ENCODE measurements at regions not wholly inside any gene's neighbourhood (a gene's known extent, or its start where the extent isn't known, plus 50 kb on each side); places are given as distances from the start of the nearest gene placed in this dataset.

DNA sequence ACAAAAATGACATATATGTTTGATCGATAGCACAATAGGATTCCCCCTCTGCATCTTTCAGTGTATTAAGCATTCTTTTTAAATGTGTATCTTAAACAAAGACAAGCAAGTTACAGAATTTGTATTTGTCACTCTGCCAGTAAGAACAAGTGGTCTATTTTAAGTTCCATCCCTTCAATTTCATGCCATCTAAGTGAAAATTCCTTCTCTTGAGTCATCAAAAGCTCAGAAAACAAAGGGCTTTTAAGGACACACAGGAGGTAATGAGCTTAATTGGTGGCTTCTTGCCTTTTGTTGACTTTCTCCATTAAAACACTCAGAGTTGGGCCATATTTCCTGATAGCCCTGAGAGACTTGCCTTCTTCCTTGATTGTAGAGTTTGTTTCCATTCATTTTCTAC, 547.8 kb downstream of the TENT5A start:
- TF ChIP-seq CTCF (IDR thresholded peaks at IDR 0.05; ENCODE audit: extremely low read depth, missing control alignments): no peak
- DNase-seq (ENCODE audit: low spot score): no peak

DNA sequence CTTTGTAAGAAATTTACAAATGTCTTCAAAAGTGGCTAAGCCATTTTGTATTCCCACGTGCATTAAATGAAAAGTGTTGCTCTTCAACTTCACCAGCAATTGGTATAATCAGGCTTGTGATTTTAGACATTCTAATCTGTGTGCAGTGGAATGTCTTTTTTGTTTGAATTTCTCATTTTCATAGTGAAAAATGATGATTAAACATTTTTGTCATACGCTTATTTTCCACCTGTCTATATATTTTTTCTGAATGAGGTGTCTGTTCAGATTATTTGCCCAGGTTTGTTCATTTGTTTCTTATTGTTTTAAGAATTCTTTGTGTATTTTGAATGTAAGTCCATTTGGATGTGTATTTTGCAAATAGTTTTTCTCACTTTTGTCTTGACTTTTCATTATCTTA, 558.1 kb downstream of the TENT5A start:
- no peak for DNase-seq (ENCODE audit: low spot score)
- no peak for TF ChIP-seq CTCF (IDR thresholded peaks at IDR 0.05; ENCODE audit: extremely low read depth, missing control alignments)

DNA sequence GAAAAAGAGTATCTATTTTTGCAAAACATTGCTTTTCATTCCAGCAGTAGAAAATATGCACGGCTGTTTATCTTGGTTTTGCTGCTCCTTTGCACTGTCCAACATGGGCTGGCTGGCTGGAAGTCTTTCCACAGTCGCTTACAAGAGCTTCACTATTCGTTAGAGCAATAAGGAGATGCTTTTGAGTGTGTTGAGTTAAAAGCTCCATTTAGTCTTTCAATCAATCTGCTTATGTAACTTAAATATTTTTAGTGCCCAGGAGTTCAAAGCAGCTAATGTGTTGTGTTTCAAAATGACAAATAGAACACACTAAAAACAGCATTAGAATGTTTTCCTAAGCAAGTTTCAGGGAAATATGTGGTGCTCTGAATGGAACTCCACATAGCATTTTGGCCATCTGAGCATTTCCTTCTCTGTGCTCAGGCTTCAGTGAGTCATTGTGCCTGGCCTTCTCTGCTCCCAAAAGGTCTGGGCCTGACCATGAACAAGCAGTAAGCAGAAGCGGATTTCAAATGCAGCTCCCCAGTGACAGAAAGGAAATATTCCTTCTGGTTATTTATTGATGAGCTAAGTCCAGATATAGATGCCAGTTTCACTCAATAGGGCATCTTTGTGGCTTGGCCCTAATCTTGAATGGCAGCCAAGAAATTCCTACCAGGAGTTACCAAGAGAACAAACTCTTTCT, 580.3 kb downstream of the TENT5A start:
- DNase-seq (ENCODE audit: low spot score): no peak
- TF ChIP-seq CTCF (IDR thresholded peaks at IDR 0.05; ENCODE audit: extremely low read depth, missing control alignments): no peak

GRCh38 chr6:81169166-81169565, 583.3 kb downstream of the TENT5A start:
- DNase-seq (ENCODE audit: low spot score): no peak

DNA sequence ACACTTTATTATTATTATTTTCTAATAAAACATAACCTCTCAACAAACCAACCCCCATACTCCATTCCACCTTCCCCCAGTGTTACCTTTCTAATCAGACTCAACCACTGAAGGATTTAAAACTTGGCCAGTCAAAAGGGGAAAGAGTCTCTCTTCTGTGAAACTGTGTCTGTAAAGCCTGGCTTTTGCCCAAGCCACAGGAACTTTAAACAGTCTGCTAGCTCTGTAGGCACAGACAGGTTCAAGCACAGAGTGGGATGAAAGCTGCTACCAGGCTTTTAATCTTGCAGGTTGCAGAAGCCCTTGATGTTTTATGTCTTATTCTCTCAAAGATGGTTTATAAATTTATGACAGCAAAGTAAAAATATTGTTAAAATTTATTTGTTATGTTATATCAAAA, 585.7 kb downstream of the TENT5A start:
- no peak for TF ChIP-seq CTCF (IDR thresholded peaks at IDR 0.05; ENCODE audit: extremely low read depth, missing control alignments)
- DNase-seq (ENCODE audit: low spot score): no peak

More at GRCh38 chr6:81169166-81169565, 583.3 kb downstream of the TENT5A start:
- no peak for TF ChIP-seq CTCF (IDR thresholded peaks at IDR 0.05; ENCODE audit: extremely low read depth, missing control alignments)

DNA sequence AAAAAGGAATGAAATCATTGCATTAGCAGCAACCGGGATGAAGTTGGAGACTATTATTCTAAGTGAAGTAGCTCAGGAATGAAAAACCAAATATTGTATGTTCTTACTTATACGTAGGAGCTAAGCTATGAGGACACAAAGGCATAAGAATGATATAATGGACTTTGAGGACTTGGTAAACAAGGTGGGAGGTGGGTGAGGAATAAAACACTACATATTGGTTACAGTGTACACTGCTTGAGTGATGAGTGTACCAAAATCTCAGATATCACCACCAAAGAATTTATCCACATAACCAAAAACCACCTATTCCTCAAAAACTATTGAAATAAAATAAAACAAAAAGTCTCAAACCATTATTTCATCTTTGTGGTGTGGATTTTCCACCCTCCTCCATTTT, 593.5 kb downstream of the TENT5A start:
- no peak for TF ChIP-seq CTCF (IDR thresholded peaks at IDR 0.05; ENCODE audit: extremely low read depth, missing control alignments)
- DNase-seq (ENCODE audit: low spot score): no peak

DNA sequence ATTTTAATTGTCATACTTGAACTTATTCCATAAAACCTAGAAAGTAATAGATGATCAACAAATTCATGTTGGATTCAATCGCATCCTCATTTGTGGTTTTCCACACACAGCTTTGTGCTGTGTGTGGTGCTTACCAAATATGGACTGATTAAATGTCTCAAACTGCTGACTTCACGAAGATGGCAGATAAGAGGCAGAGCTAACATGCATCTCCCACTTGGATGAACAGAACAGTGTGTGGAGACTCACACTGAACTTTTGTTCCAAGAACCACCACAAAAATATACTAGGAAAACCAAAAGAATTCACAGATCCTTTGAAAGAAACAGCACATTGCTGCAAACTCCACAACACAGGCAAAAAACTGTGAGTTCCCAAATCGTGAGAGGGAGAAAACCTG, 603.7 kb downstream of the TENT5A start:
- DNase-seq (ENCODE audit: low spot score): no peak
- TF ChIP-seq CTCF (IDR thresholded peaks at IDR 0.05; ENCODE audit: extremely low read depth, missing control alignments): no peak

Measured in GM20000 (cell line).